SK-N-MC (cell line): ENCODE measurements at regions not wholly inside any gene's neighbourhood (a gene's known extent, or its start where the extent isn't known, plus 50 kb on each side); places are given as distances from the start of the nearest gene placed in this dataset.

Experiments used
- DNase-seq: peaks from one replicate; pipeline ENCODE4 v3.0.0-alpha.2; 2011; ENCODE audit warnings: low read depth, low spot score
- H3K27ac ChIP-seq: fragments of 200-600 bp; sonication (generic); 2 replicates; pipeline ENCODE4 v1.5.1; 2016; ENCODE audit warnings: mixed run types
- H3K36me3 ChIP-seq: fragments of 200-600 bp; sonication (generic); 2 replicates; pipeline ENCODE4 v1.6.1; 2017; ENCODE audit warnings: antibody characterized with exemption, low read length, mixed read lengths; ENCODE audit not compliant: insufficient read depth
- H3K4me3 ChIP-seq: fragments of 200-600 bp; sonication (generic); 2 replicates; pipeline ENCODE4 v1.5.1; 2016
- H3K9ac ChIP-seq: fragments of 200-600 bp; sonication (generic); 2 replicates; pipeline ENCODE4 v1.8.0; 2017; ENCODE audit warnings: mixed run types, mixed read lengths; ENCODE audit not compliant: insufficient read length
- H3K9me3 ChIP-seq: fragments of 200-600 bp; sonication (generic); 2 replicates; pipeline ENCODE4 v1.6.1; 2017; ENCODE audit warnings: low read depth, mild to moderate bottlenecking, antibody characterized with exemption, low read length, moderate library complexity, mixed read lengths
- EZH2 ChIP-seq: fragments of 200-600 bp; sonication (generic); IDR thresholded peaks from one replicate; pipeline ENCODE4 v1.6.1; 2017; ENCODE audit warnings: antibody characterized with exemption
- FOXP2 ChIP-seq: optimal IDR thresholded peaks from 2 replicates; pipeline ENCODE3; 2011; ENCODE audit warnings: mild to moderate bottlenecking, moderate library complexity; ENCODE audit not compliant: insufficient read depth; ENCODE audit errors: extremely low read length, control extremely low read depth
- POLR2AphosphoS5 ChIP-seq: IDR thresholded peaks from 2 replicates; pipeline ENCODE4 v1.6.1; 2012; ENCODE audit warnings: mild to moderate bottlenecking, low read depth, low read length, borderline replicate concordance

DNA sequence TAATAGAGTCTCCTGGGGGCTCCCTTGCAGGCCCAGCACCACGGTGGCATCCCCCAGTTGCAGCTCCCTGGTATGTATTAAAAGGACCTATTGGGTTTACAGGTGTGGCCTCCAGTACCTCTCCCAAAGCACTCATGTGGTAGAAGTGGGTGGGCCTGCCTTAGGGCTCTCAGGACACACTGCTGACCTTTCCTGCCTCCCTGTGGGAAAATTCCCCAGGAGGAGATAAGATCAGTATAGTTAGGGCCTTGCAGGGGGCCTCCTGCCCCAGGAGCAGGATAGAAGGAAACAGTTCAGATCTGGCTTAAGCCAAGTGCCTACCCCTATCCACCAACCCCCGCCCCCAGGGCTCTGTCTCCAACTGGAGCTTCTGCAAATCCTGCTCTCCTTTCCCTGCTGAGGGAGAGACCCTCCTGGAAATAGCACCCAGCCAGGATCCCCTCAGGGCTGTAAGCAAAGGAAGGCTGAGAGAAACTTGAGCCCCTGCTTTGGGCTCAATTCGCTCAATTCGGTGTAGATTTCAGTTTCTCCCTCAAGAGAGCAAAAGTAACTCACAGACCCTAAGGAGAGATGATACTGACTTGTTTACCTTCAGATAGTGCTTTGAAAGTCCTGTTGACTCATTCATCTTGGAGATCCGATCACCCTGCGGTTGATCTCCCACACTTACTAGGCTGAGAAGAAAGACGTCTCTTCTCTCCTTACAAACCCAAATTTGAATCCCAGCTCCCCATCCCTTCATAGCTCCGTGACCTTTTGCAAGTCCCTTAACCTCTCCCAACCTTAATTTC lies 130.6 kb downstream of the WDR11 start:
- H3K9ac ChIP-seq: no peak overlapping the region
- no peaks in the 10 kb centered on the region for H3K9me3 ChIP-seq
- H3K27ac ChIP-seq: no peak overlapping the region
- DNase-seq: no peak
- no peak overlapping the region for H3K4me3 ChIP-seq
- H3K36me3 ChIP-seq: no peaks in the 10 kb centered on the region
- TF ChIP-seq EZH2: no peak
- TF ChIP-seq FOXP2: no peak
- no peak for TF ChIP-seq POLR2AphosphoS5

DNA sequence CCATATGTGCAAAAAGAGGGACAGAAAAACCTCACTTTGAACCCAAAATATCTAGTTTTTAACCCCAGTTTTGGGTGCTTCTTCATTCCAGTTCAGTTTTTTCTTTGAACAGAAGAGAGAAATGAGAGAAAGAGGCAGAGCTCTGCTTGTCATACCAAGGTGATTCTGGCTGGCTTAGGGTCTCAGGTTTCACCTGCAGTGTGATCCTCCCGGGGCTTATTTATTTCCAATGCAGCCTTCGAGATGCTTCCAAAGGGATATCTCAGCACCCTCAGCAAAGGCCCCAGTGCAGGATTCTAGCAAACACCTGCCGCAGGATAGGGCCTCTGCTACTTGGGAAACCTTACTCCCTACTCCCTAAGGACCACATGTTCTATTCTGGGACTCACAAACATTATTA lies 131.3 kb downstream of the WDR11 start:
- no peaks in the 10 kb centered on the region for H3K9me3 ChIP-seq
- DNase-seq: no peak
- no peak overlapping the region for H3K4me3 ChIP-seq
- no peak overlapping the region for H3K27ac ChIP-seq
- H3K9ac ChIP-seq: no peak overlapping the region
- no peaks in the 10 kb centered on the region for H3K36me3 ChIP-seq
- TF ChIP-seq POLR2AphosphoS5 (no peak), FOXP2 (no peak), EZH2 (no peak)

DNA sequence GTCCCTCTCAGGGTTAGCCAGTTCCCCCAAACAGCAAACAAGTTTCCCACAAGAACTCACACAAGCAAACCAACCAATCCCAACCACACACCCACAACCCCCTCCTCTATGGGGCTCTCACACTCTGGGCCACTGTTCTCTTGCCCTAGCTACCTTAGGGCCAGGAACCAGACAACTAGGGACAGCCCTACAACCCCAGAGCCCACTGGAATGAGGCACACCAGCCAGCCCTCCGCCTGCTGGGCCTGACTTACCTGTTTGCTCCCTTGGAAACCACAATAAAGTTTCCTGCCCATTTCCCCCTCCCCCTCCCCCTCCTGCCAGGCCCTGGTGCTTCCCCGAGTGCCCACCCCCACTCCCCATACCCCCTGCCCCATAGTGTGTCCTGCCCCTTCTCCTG lies 132.6 kb downstream of the WDR11 start:
- TF ChIP-seq EZH2 (no peak), FOXP2 (no peak), POLR2AphosphoS5 (no peak)
- Histone ChIP-seq H3K27ac (no peak overlapping the region), H3K4me3 (no peak overlapping the region), H3K36me3 (no peaks in the 10 kb centered on the region), H3K9me3 (no peaks in the 10 kb centered on the region), H3K9ac (no peak overlapping the region)
- no peak for DNase-seq

DNA sequence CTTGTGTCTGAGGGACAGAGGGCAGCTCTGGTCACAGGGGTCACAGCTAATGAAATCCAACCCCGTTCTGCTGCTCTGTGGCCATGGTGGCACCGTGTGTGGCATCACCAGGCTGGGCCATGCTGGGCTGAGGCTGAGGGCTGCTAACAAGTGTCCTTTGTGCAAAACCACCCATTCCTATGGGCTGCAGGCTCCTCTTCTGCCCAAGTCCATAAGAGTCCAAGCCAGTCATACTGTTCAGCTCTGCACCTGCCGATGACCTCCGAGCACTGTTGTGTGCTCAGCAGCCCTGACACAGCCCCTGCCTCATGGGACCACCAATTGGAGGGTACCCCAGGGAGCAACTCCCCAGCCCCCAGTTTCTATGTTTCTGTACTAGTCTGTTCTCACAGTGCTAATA lies 133.1 kb downstream of the WDR11 start:
- TF ChIP-seq FOXP2: no peak
- TF ChIP-seq POLR2AphosphoS5: no peak
- no peak for TF ChIP-seq EZH2
- Histone ChIP-seq H3K4me3 (no peak overlapping the region), H3K9me3 (no peaks in the 10 kb centered on the region)

DNA sequence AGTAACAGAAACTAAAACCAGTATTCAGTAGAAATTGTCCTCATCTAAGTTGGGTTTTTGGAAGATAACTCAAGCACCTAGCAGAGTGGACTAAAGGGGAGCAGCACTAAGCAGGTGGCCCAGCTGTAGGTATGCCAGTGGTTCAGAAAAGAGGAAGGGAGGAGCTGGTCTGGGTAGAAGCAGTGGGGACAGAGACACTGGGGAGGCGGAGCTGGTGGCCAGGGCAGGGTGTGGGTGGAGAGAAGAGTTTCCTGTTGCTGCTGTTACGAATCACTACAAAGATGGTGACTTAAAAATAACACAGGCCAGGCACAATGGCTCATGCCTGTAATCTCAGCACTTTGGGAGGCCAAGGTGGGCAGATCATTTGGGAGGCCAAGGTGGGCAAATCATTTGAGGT lies 136.2 kb downstream of the WDR11 start:
- no peaks in the 10 kb centered on the region for H3K36me3 ChIP-seq
- no peaks in the 10 kb centered on the region for H3K9me3 ChIP-seq
- H3K27ac ChIP-seq: no peak overlapping the region
- H3K4me3 ChIP-seq: no peak overlapping the region
- no peak overlapping the region for H3K9ac ChIP-seq
- DNase-seq: no peak
- TF ChIP-seq FOXP2: no peak
- no peak for TF ChIP-seq EZH2

More for the DNA sequence above, 133.1 kb downstream of the WDR11 start:
- DNase-seq: no peak
- H3K36me3 ChIP-seq: no peaks in the 10 kb centered on the region
- H3K9ac ChIP-seq: no peak overlapping the region
- H3K27ac ChIP-seq: no peak overlapping the region

DNA sequence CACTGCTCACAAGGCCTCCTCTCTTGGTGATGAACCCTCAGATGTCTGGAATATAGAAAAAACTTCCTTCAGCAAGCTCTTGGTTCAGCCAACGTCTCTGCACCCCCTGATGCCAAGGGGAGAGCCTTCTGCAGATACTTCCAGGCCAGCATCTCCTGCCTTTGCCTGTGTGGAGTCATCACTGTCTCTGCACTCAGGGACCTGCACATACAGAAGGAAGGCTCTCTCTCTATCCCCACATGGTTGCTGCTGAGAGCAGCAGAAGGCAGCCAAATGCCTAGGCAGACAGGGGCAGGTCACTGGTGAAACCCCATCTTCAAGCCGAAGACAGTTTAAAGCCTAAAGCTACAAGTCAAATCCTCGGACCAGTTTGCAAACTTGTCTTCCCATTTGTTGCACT lies 137.6 kb downstream of the WDR11 start:
- no peak for DNase-seq
- Histone ChIP-seq H3K9ac (no peak overlapping the region), H3K4me3 (no peak overlapping the region), H3K36me3 (no peaks in the 10 kb centered on the region), H3K9me3 (no peaks in the 10 kb centered on the region), H3K27ac (no peak overlapping the region)
- TF ChIP-seq POLR2AphosphoS5 (no peak), FOXP2 (no peak), EZH2 (no peak)

DNA sequence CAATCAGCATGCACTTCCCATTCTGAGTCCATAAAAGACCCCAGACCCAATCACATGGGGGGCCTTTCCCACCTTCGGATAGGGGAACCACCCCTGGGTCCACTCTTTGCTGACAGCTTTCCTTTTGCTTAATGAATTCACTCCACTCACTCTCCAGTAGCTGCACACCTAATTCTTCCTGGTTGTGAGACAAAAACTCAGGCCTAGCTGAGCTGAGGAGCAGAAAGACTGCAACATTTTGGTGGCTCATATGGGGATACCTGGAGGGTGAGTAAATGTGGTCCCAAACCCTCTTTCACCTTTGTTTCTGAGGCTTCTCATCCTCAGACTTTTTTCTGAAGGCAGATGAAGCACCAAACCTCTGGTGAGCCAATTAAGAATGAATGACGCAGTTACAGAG lies 138.1 kb downstream of the WDR11 start:
- no peak overlapping the region for H3K27ac ChIP-seq
- no peaks in the 10 kb centered on the region for H3K36me3 ChIP-seq
- DNase-seq: no peak
- no peak overlapping the region for H3K4me3 ChIP-seq
- no peaks in the 10 kb centered on the region for H3K9me3 ChIP-seq
- H3K9ac ChIP-seq: no peak overlapping the region
- no peak for TF ChIP-seq EZH2
- TF ChIP-seq POLR2AphosphoS5: no peak
- no peak for TF ChIP-seq FOXP2

DNA sequence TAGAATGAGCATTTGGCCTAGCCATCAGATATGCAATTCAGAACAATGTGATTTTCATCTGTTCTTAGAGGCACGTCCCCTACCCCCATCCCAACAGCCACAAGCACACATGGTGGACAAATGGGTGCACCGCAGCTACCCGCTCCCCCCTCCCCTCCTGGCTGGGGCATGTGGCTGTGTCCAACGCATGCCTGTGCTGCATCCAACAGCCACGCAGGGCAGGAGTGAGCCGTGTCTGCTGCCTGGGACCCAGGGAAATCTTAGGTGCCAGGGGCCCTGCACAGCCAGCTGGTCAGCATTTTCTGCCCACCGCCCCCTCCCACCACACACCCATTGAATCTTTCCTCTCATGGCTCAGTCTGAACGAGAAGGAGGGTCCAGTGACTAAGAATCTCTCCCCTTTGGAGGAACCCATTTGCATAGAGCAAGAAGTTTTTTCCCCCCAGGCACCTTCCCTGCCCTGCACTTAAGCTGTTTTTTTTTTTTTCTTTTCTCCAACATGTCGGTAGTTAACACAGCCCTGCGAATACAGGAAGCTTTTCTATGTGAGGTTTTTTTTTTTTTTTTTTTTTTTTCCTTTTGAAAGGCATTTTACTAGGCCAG lies 138.9 kb downstream of the WDR11 start:
- Histone ChIP-seq H3K36me3 (no peaks in the 10 kb centered on the region), H3K4me3 (no peak overlapping the region), H3K27ac (no peak overlapping the region), H3K9ac (no peak overlapping the region), H3K9me3 (no peaks in the 10 kb centered on the region)
- TF ChIP-seq EZH2: no peak
- no peak for TF ChIP-seq FOXP2
- TF ChIP-seq POLR2AphosphoS5: no peak
- no peak for DNase-seq
